GM12892 (cell line): ENCODE measurements at regions not wholly inside any gene's neighbourhood (a gene's known extent, or its start where the extent isn't known, plus 50 kb on each side); places are given as distances from the start of the nearest gene placed in this dataset.
"Not testable (repeated sequence)": the region's sequence is repeated elsewhere in the genome, so short reads cannot be mapped to it uniquely, and the experiment has no call there.

Experiments
- POLR2A ChIP-seq: IDR thresholded peaks from 2 replicates; pipeline ENCODE4 v1.6.1; 2011; ENCODE audit warnings: low read depth, low read length, control low read depth
- POLR2AphosphoS5 ChIP-seq: IDR thresholded peaks from 2 replicates; pipeline ENCODE4 v1.6.1; 2011; ENCODE audit warnings: low read depth, low read length, control low read depth
- TAF1 ChIP-seq: IDR thresholded peaks from 2 replicates; pipeline ENCODE4 v1.6.1; 2011; ENCODE audit warnings: low read depth, mild to moderate bottlenecking, control low read depth, low read length, borderline replicate concordance

DNA sequence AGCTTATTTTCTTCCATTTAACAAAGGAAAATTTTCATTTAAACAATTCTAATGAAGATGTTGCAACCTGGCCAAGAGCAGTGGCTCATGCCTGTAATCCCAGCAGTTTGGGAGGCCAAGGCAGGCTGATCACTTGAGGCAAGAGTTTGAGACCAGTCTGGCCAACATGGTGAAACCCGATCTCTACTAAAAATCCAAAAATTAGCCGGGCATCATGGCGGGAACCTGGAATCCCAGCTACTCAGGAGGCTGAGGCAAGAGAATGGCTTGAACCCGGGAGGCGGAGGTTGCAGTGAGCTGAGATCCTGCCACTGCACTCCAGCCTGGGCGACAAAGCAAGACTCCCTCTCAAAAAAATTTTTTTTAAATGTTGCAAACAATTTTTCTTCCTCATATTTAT, 4748.8 kb upstream of the OR11H1 start:
- TF ChIP-seq POLR2A, POLR2AphosphoS5, TAF1: not testable (repeated sequence)
